HCT116 (cell line): ENCODE measurements at regions not wholly inside any gene's neighbourhood (a gene's known extent, or its start where the extent isn't known, plus 50 kb on each side); places are given as distances from the start of the nearest gene placed in this dataset.

Source experiments
- ATAC-seq: fragments of 200-7000 bp; cut with Tn5 transposase; 2 replicates; pipeline ENCODE4 v1.9.1; 2020; ENCODE audit warnings: mild to moderate bottlenecking, moderate library complexity
- BruUV-seq: library from RNA; stranded (reverse); fragments of 400-500 nt; replicated peaks from 2 replicates; lab custom pipeline; 2021; lab: Mats Ljungman, UMichigan
- CTCF ChIA-PET: fragments of 300-600 bp; sonication (Branson Sonifier 250); formaldehyde crosslinking; loops from one replicate; lab custom pipeline; 2021; ENCODE audit warnings: antibody characterized with exemption; lab: Charles Lee
- POLR2A ChIA-PET: fragments of 300-600, 350-600 bp; sonication (Branson Sonifier 250); formaldehyde crosslinking; loops from one replicate; lab custom pipeline; 2021; ENCODE audit warnings: antibody characterized with exemption; lab: Charles Lee
- RAD21 ChIA-PET, 2 experiments: fragments of 300-600 bp; sonication (Branson Sonifier 250); formaldehyde crosslinking; loops; one replicate each; lab custom pipeline; 2023; ENCODE audit warnings: low total read pairs in 2 of 2; ENCODE audit not compliant: uncharacterized antibody in 2 of 2, unreplicated experiment in 2 of 2, low non-redundant PET in 1 of 2; lab: Charles Lee
- DNase-seq: peaks from one replicate; pipeline ENCODE4 v3.0.0-alpha.2; 2010; ENCODE audit warnings: low read depth, low spot score
- H2AFZ ChIP-seq: fragments of 200-600 bp; shearing (Covaris generic), sonication (generic); 2 replicates; pipeline ENCODE4 v1.6.1; 2017; ENCODE audit warnings: low read depth, mixed run types, mixed read lengths, antibody characterized with exemption, low read length; ENCODE audit not compliant: poor library complexity, severe bottlenecking
- H3K27ac ChIP-seq: 2 replicates; pipeline ENCODE4 v1.5.1; 2012; ENCODE audit warnings: low read depth, low read length
- H3K27me3 ChIP-seq: fragments of 200-600 bp; sonication (generic); 2 replicates; pipeline ENCODE4 v1.6.1; 2016; ENCODE audit warnings: mixed run types, low read length, mixed read lengths; ENCODE audit not compliant: insufficient read depth
- H3K36me3 ChIP-seq, 2 experiments: fragments of 200-500 bp in 1 of 2; fragments of 200-600 bp in 1 of 2; sonication (Bioruptor generic) in 1 of 2; sonication (generic) in 1 of 2; 2 replicates each; pipeline versions ENCODE4 v1.5.1 to v1.6.1; 2014 to 2016; ENCODE audit warnings: low read length in 2 of 2, inconsistent platforms in 1 of 2, mixed read lengths in 1 of 2, mixed run types in 1 of 2; ENCODE audit not compliant: insufficient read depth in 2 of 2, control insufficient read depth in 1 of 2
- H3K4me1 ChIP-seq, 2 experiments: fragments of 200-600 bp in 1 of 2; sonication (generic) in 1 of 2; 2 replicates each; pipeline versions ENCODE4 v1.5.1 to v1.6.1; 2012 to 2017; ENCODE audit warnings: low read length in 2 of 2, inconsistent platforms in 1 of 2, mild to moderate bottlenecking in 1 of 2, mixed read lengths in 1 of 2, mixed run types in 1 of 2, moderate library complexity in 1 of 2; ENCODE audit not compliant: insufficient read depth in 2 of 2, control insufficient read depth in 1 of 2
- H3K4me2 ChIP-seq: fragments of 200-600 bp; sonication (generic); 2 replicates; pipeline ENCODE4 v1.6.1; 2017; ENCODE audit warnings: mixed run types, low read length, mixed read lengths
- H3K4me3 ChIP-seq, 2 experiments: fragments of 200-600 bp in 1 of 2; sonication (generic) in 1 of 2; replicated peaks in 1 of 2; 2 replicates each; pipeline ENCODE4 v1.5.1; 2011 to 2016; ENCODE audit warnings: low read length in 2 of 2, control low read depth in 1 of 2, low read depth in 1 of 2, mild to moderate bottlenecking in 1 of 2, mixed read lengths in 1 of 2, mixed run types in 1 of 2
- H3K79me2 ChIP-seq: fragments of 200-600 bp; sonication (generic); 2 replicates; pipeline ENCODE4 v1.6.1; 2017; ENCODE audit warnings: mild to moderate bottlenecking, mixed run types, low read length, moderate library complexity, mixed read lengths; ENCODE audit not compliant: insufficient read depth
- H3K9ac ChIP-seq: fragments of 200-600 bp; sonication (generic); 2 replicates; pipeline ENCODE4 v1.6.1; 2016; ENCODE audit warnings: low read length, mixed read lengths
- H3K9me2 ChIP-seq: fragments of 200-600 bp; sonication (generic), shearing (Covaris generic); 2 replicates; pipeline ENCODE4 v1.6.1; 2017; ENCODE audit warnings: mixed run types, mild to moderate bottlenecking, moderate library complexity; ENCODE audit not compliant: insufficient read depth
- H3K9me3 ChIP-seq, 2 experiments: fragments of 200-500 bp in 1 of 2; fragments of 200-600 bp in 1 of 2; sonication (Bioruptor generic) in 1 of 2; sonication (generic) in 1 of 2; 2 replicates each; pipeline ENCODE4 v1.6.1; 2014 to 2017; ENCODE audit warnings: low read length in 2 of 2, mixed read lengths in 2 of 2, inconsistent platforms in 1 of 2, low read depth in 1 of 2, mild to moderate bottlenecking in 1 of 2, mixed run types in 1 of 2, moderate library complexity in 1 of 2; ENCODE audit not compliant: control insufficient read depth in 1 of 2, insufficient read depth in 1 of 2
- H4K20me1 ChIP-seq: fragments of 200-600 bp; sonication (generic), shearing (Covaris generic); 2 replicates; pipeline ENCODE4 v1.6.1; 2017; ENCODE audit warnings: mixed run types, mild to moderate bottlenecking, moderate library complexity; ENCODE audit not compliant: insufficient read depth
- CTCF ChIP-seq, 3 experiments: fragments of 200-600 bp in 1 of 3; sonication (generic) in 1 of 3; IDR thresholded peaks in 2 of 3; conservative IDR thresholded peaks in 1 of 3; 2 replicates each; pipeline ENCODE4 v1.5.1; 2012 to 2017; ENCODE audit warnings: low read depth in 2 of 3, low read length in 2 of 3, antibody characterized with exemption in 1 of 3, borderline replicate concordance in 1 of 3, control low read depth in 1 of 3, mild to moderate bottlenecking in 1 of 3, mixed read lengths in 1 of 3, mixed run types in 1 of 3, moderate library complexity in 1 of 3; ENCODE audit not compliant: insufficient read depth in 1 of 3
- EGR1 ChIP-seq: IDR thresholded peaks from 2 replicates; pipeline ENCODE4 v1.6.1; 2012; ENCODE audit warnings: low read depth
- ELF1 ChIP-seq: IDR thresholded peaks from 2 replicates; pipeline ENCODE4 v1.6.1; 2012; ENCODE audit warnings: low read depth, borderline replicate concordance
- JUND ChIP-seq: IDR thresholded peaks from 2 replicates; pipeline ENCODE4 v1.6.1; 2012
- REST ChIP-seq: IDR thresholded peaks from 2 replicates; pipeline ENCODE4 v1.6.1; 2012; ENCODE audit warnings: low read depth
- SIN3A ChIP-seq: IDR thresholded peaks from 2 replicates; pipeline ENCODE4 v1.6.1; 2012; ENCODE audit warnings: low read depth
- SRF ChIP-seq: IDR thresholded peaks from 2 replicates; pipeline ENCODE4 v1.6.1; 2012; ENCODE audit warnings: low read depth
- TCF7L2 ChIP-seq: IDR thresholded peaks from 2 replicates; pipeline ENCODE4 v1.7.0; 2011; ENCODE audit warnings: borderline replicate concordance, inconsistent platforms; ENCODE audit not compliant: insufficient read depth, insufficient read length; ENCODE audit errors: extremely low read depth
- YY1 ChIP-seq: IDR thresholded peaks from 2 replicates; pipeline ENCODE4 v1.6.1; 2011; ENCODE audit warnings: low read length, low read depth, moderate library complexity, mild to moderate bottlenecking; ENCODE audit not compliant: insufficient replicate concordance; ENCODE audit errors: extremely low read depth
- ZBTB33 ChIP-seq: IDR thresholded peaks from 2 replicates; pipeline ENCODE4 v1.6.1; 2011; ENCODE audit warnings: mild to moderate bottlenecking, low read length, moderate library complexity; ENCODE audit not compliant: insufficient replicate concordance; ENCODE audit errors: extremely low read depth
- ZFX ChIP-seq: fragments of 450-650 bp; IDR thresholded peaks from 2 replicates; pipeline ENCODE4 v1.6.1; 2017
- intact Hi-C: fragments of 100-400 bp; cut with micrococcal nuclease; formaldehyde crosslinking; loops from 2 replicates; pipeline ENCODE4 v1.10.0; 2022

- POLR2A ChIA-PET: interaction anchor here (1.2 kb wide), 1 partner anchor 9 kb away, joined by 4 read pairs; no protein-coding TSS in a partner anchor
- peaks cover 2% of the 10 kb centered on the region; the same call in 1 of the 2 replicates for H3K9me2 ChIP-seq
- no peak overlapping the region for H3K4me2 ChIP-seq
- H3K9me3 ChIP-seq: no peaks in the 10 kb centered on the region
- no peaks in the 10 kb centered on the region for H3K4me1 ChIP-seq
- no peaks in the 10 kb centered on the region for H3K27me3 ChIP-seq
- CTCF ChIA-PET: no interaction called here
- intact Hi-C loops: no loop called here
- no peaks in the 10 kb centered on the region for H4K20me1 ChIP-seq
- H3K79me2 ChIP-seq: no peaks in the 10 kb centered on the region
- no peaks in the 10 kb centered on the region for H3K36me3 ChIP-seq
- no peak overlapping the region for H2AFZ ChIP-seq
- no peak for ATAC-seq
- no peak overlapping the region for H3K4me3 ChIP-seq
- H3K27ac ChIP-seq: no peak overlapping the region
- RAD21 ChIA-PET: no interaction called here
- no peak for TF ChIP-seq REST
- TF ChIP-seq SRF: no peak
- no peak for TF ChIP-seq EGR1
- H3K9ac ChIP-seq: no peak overlapping the region
- no peak for DNase-seq
- BruUV-seq: no TSS peak
Observed at GRCh38 chr17:56708220-56708558, 114.7 kb downstream of the NOG start.

- H3K9me2 ChIP-seq: peaks cover 2% of the 10 kb centered on the region; the same call in 1 of the 2 replicates
- H3K27me3 ChIP-seq: no peaks in the 10 kb centered on the region
- ChIA-PET CTCF (no interaction called here), POLR2A (interaction anchor here (1.2 kb wide), 1 partner anchor 10 kb away, joined by 4 read pairs; no protein-coding TSS in a partner anchor), RAD21 (no interaction called here)
- no peak for TF ChIP-seq ZBTB33
- no peak for TF ChIP-seq ZFX
- no peak for TF ChIP-seq ELF1
- no peak for TF ChIP-seq CTCF (IDR thresholded peaks at IDR 0.05 in 2 of 3, conservative IDR thresholded peaks at IDR 0.05 in 1 of 3; ENCODE audit: borderline replicate concordance in 1 of 3, insufficient read depth in 1 of 3, low read depth in 2 of 3, low read length in 2 of 3)
- no peak for TF ChIP-seq SIN3A
- no peak for TF ChIP-seq JUND
- TF ChIP-seq YY1: no peak
- no peak for TF ChIP-seq TCF7L2
- TF ChIP-seq EGR1: no peak
- no peak overlapping the region for H2AFZ ChIP-seq
- ATAC-seq: no peak
- H3K9ac ChIP-seq: no peak overlapping the region
- no peak for DNase-seq
- H4K20me1 ChIP-seq: no peaks in the 10 kb centered on the region
- H3K9me3 ChIP-seq: no peaks in the 10 kb centered on the region
- no peaks in the 10 kb centered on the region for H3K36me3 ChIP-seq
- no TSS peak for BruUV-seq
- no peak overlapping the region for H3K27ac ChIP-seq
- intact Hi-C loops: no loop called here
- no peaks in the 10 kb centered on the region for H3K4me1 ChIP-seq
- H3K4me2 ChIP-seq: no peak overlapping the region
- H3K4me3 ChIP-seq: no peak overlapping the region
- H3K79me2 ChIP-seq: no peaks in the 10 kb centered on the region
Observed at GRCh38 chr17:56708670-56709410, 115.3 kb downstream of the NOG start.
